ENCODE measurements at regions not wholly inside any gene's neighbourhood (a gene's known extent, or its start where the extent isn't known, plus 50 kb on each side); places are given as distances from the start of the nearest gene placed in this dataset.

GRCh38 chr1:234533975-234534876 lies 55.2 kb upstream of the TARBP1 start:
- no peak overlapping the region for H3K4me3 ChIP-seq
- peaks cover 84% of the 10 kb centered on the region for H3K4me1 ChIP-seq
- peak; percentile 92 to 94 for DNase-seq
- H3K36me3 ChIP-seq (ENCODE audit: insufficient read depth in 1 of 2, low read depth in 1 of 2): no peaks in the 10 kb centered on the region
- TF ChIP-seq, protein P1, sequence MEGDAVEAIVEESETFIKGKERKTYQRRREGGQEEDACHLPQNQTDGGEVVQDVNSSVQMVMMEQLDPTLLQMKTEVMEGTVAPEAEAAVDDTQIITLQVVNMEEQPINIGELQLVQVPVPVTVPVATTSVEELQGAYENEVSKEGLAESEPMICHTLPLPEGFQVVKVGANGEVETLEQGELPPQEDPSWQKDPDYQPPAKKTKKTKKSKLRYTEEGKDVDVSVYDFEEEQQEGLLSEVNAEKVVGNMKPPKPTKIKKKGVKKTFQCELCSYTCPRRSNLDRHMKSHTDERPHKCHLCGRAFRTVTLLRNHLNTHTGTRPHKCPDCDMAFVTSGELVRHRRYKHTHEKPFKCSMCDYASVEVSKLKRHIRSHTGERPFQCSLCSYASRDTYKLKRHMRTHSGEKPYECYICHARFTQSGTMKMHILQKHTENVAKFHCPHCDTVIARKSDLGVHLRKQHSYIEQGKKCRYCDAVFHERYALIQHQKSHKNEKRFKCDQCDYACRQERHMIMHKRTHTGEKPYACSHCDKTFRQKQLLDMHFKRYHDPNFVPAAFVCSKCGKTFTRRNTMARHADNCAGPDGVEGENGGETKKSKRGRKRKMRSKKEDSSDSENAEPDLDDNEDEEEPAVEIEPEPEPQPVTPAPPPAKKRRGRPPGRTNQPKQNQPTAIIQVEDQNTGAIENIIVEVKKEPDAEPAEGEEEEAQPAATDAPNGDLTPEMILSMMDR (IDR thresholded peaks at IDR 0.05): no peak
- H3K27ac ChIP-seq: peak overlapping the region; percentile 98
- intact Hi-C loops (cut with DNase I): loop anchor here in 1 of 2 donors (1.0 to 2.0 kb wide), 2 partner anchors 35 to 49 kb away; no protein-coding TSS in a partner anchor
- no peak for ATAC-seq
- no peaks in the 10 kb centered on the region for H3K9me3 ChIP-seq
- no peaks in the 10 kb centered on the region for H3K27me3 ChIP-seq (ENCODE audit: insufficient read depth in 3 of 3, low read length in 2 of 3)
- 21 to 31% (median 28%) methylated on average over 14 of the region's 14 CpGs for WGBS, 3 donors

DNA sequence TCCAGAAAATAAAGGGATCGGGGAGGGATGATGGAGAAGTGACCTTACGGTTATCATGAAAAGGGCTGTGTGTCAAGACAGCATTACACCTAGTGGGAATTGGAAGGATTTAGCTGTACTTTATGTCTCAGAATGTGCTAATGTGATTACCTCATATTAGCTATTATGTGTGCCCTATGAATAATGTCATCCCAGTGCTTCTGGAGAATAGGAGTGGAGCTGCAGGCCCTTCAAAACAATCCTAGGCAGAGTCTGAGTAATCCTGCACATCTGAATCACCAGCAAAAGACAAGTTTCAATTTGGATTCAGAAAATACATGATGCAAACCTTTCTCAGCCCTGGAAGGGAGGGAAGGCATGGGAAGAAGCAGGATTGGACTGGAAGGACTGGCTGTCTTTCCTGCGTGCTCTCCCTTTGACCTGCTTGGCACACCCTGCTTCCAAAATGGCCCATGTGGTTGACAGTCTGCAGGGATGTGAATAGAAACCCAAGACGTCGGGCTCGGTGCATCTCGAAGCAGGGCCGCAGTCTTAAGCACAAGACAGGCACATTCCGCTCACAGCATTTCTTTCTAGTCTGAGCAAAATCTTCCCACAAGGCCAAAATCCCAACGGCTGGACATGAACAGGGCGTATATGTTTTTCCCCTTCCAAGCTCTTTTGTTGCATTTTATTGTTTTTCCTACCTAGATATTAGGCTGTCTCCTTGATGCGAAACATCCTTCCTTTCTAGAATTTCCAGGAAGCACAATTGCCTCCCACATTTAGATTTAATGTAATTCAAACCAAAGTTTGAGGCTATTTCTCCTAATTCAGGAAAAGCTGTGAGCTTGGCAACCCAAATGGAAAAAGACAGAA lies 54.3 kb upstream of the TARBP1 start:
- Histone ChIP-seq H3K27ac (peak overlapping the region; percentile 98), H3K9me3 (no peaks in the 10 kb centered on the region), H3K4me3 (peak overlapping the region; percentile 31), H3K27me3 (ENCODE audit: insufficient read depth in 3 of 3, low read length in 2 of 3) (no peaks in the 10 kb centered on the region), H3K4me1 (peaks cover 88% of the 10 kb centered on the region), H3K36me3 (ENCODE audit: insufficient read depth in 1 of 2, low read depth in 1 of 2) (no peaks in the 10 kb centered on the region)
- TF ChIP-seq, protein P1 (IDR thresholded peaks at IDR 0.05): no peak
- WGBS, 3 donors: 20 to 32% (median 22%) methylated on average over 12 of the region's 12 CpGs
- intact Hi-C loops (cut with DNase I): loop anchor here in 1 of 2 donors (1.0 to 2.0 kb wide), 2 partner anchors 34 to 50 kb away; no protein-coding TSS in a partner anchor
- DNase-seq (peak; percentile 72 to 88), ATAC-seq (peak; percentile 52 to 77 (median 76))

- 3 to 8% (median 6%) methylated on average over 7 of the region's 7 CpGs for WGBS, 3 donors
- DNase-seq: peak; percentile 46 to 77
Observed at GRCh38 chr1:234532503-234532922, 53.5 kb upstream of the TARBP1 start.

GRCh38 chr1:234531151-234531635 lies 52.2 kb upstream of the TARBP1 start:
- peak overlapping the region; percentile 98 for H3K27ac ChIP-seq
- TF ChIP-seq, protein P1 (IDR thresholded peaks at IDR 0.05): no peak
- H3K27me3 ChIP-seq (ENCODE audit: insufficient read depth in 3 of 3, low read length in 2 of 3): no peaks in the 10 kb centered on the region
- peaks cover 74% of the 10 kb centered on the region for H3K4me1 ChIP-seq
- 15 to 36% (median 24%) methylated on average over 20 of the region's 20 CpGs for WGBS, 3 donors
- no peaks in the 10 kb centered on the region for H3K36me3 ChIP-seq (ENCODE audit: insufficient read depth in 1 of 2, low read depth in 1 of 2)
- DNase-seq (peak; percentile 68 to 79), ATAC-seq (peak in 3 of 4 donors; percentile 36 to 43 (median 41))
- H3K4me3 ChIP-seq: peak overlapping the region; percentile 47
- H3K9me3 ChIP-seq: no peaks in the 10 kb centered on the region
- intact Hi-C loops (cut with DNase I): no loop called here

More at GRCh38 chr1:234532503-234532922, 53.5 kb upstream of the TARBP1 start:
- H3K4me3 ChIP-seq: peak overlapping the region; percentile 31
- no peaks in the 10 kb centered on the region for H3K36me3 ChIP-seq (ENCODE audit: insufficient read depth in 1 of 2, low read depth in 1 of 2)
- no peaks in the 10 kb centered on the region for H3K27me3 ChIP-seq (ENCODE audit: insufficient read depth in 3 of 3, low read length in 2 of 3)
- ATAC-seq: peak; percentile 83 to 88 (median 86)
- H3K27ac ChIP-seq: peak overlapping the region; percentile 98
- intact Hi-C loops (cut with DNase I): loop anchor here in 1 of 2 donors (2.0 kb wide), 1 partner anchor 50 kb away; no protein-coding TSS in a partner anchor
- peaks cover 88% of the 10 kb centered on the region for H3K4me1 ChIP-seq
- TF ChIP-seq, protein P1 (IDR thresholded peaks at IDR 0.05): no peak
- H3K9me3 ChIP-seq: no peaks in the 10 kb centered on the region
